ENCODE measurements at regions not wholly inside any gene's neighbourhood (a gene's known extent, or its start where the extent isn't known, plus 50 kb on each side); places are given as distances from the start of the nearest gene placed in this dataset. TPM values are rescaled to one million over a fixed set of nuclear protein-coding genes. Genes with fewer than 3 reads are reported as not detected.

GRCh38 chr3:67312155-67312554, 314.0 kb downstream of the KBTBD8 start:
- no peak overlapping the region for H3K4me3 Mint-ChIP-seq (ENCODE audit: unreplicated experiment)
- TF ChIP-seq CTCF (IDR thresholded peaks at IDR 0.05; ENCODE audit: partially characterized antibody, unreplicated experiment): no peak
- no peaks in the 10 kb centered on the region for H3K9me3 Mint-ChIP-seq (ENCODE audit: unreplicated experiment)
- no peaks in the 10 kb centered on the region for H3K36me3 Mint-ChIP-seq (ENCODE audit: unreplicated experiment)
- DNase-seq: no peak
- H3K27ac Mint-ChIP-seq (ENCODE audit: unreplicated experiment): no peak overlapping the region
- H3K4me1 Mint-ChIP-seq (ENCODE audit: low read depth, unreplicated experiment): no peaks in the 10 kb centered on the region
- peaks cover 1% of the 10 kb centered on the region for H3K27me3 Mint-ChIP-seq (ENCODE audit: unreplicated experiment)

- no peak overlapping the region for H3K27ac Mint-ChIP-seq (ENCODE audit: unreplicated experiment)
- no peaks in the 10 kb centered on the region for H3K9me3 Mint-ChIP-seq (ENCODE audit: unreplicated experiment)
- DNase-seq: no peak
- H3K36me3 Mint-ChIP-seq (ENCODE audit: unreplicated experiment): no peaks in the 10 kb centered on the region
- H3K4me3 Mint-ChIP-seq (ENCODE audit: unreplicated experiment): no peak overlapping the region
- TF ChIP-seq CTCF (IDR thresholded peaks at IDR 0.05; ENCODE audit: partially characterized antibody, unreplicated experiment): no peak
- no peaks in the 10 kb centered on the region for H3K27me3 Mint-ChIP-seq (ENCODE audit: unreplicated experiment)
- no peaks in the 10 kb centered on the region for H3K4me1 Mint-ChIP-seq (ENCODE audit: low read depth, unreplicated experiment)
Observed at GRCh38 chr3:67318162-67318561, 320.1 kb downstream of the KBTBD8 start.

GRCh38 chr3:67324554-67324953, 326.4 kb downstream of the KBTBD8 start:
- Mint-ChIP-seq H3K4me3 (ENCODE audit: unreplicated experiment) (no peak overlapping the region), H3K27me3 (ENCODE audit: unreplicated experiment) (no peaks in the 10 kb centered on the region), H3K4me1 (ENCODE audit: low read depth, unreplicated experiment) (no peaks in the 10 kb centered on the region), H3K9me3 (ENCODE audit: unreplicated experiment) (no peaks in the 10 kb centered on the region), H3K27ac (ENCODE audit: unreplicated experiment) (no peak overlapping the region), H3K36me3 (ENCODE audit: unreplicated experiment) (no peaks in the 10 kb centered on the region)
- no peak for DNase-seq
- no peak for TF ChIP-seq CTCF (IDR thresholded peaks at IDR 0.05; ENCODE audit: partially characterized antibody, unreplicated experiment)

Small RNA genes lying in the stretch of these regions (microRNA-seq; reads per million reads assigned to microRNA genes)
- gene MIR4272 (ENCODE audit: unreplicated experiment): not detected

All from glutamatergic neuron (in vitro differentiated cells).